Vagina (tissue), 2 donors: ENCODE measurements at regions not wholly inside any gene's neighbourhood (a gene's known extent, or its start where the extent isn't known, plus 50 kb on each side); places are given as distances from the start of the nearest gene placed in this dataset.

Experiments
- CTCF ChIP-seq, 3 experiments: fragments of 450-650 bp in 2 of 3; fragments of 200-600 bp in 1 of 3; sonication (generic) in 1 of 3; IDR thresholded peaks; one replicate each; pipeline ENCODE4 v1.5.1; 2017 to 2019; ENCODE audit warnings: antibody characterized with exemption in 3 of 3, mild to moderate bottlenecking in 2 of 3, moderate library complexity in 2 of 3
- POLR2AphosphoS5 ChIP-seq, 2 donors: sonication (generic); formaldehyde crosslinking; IDR thresholded peaks; one replicate each; pipeline ENCODE4 v1.9.0; 2017; ENCODE audit warnings: antibody characterized with exemption in 2 of 2, mild to moderate bottlenecking in 2 of 2, low read depth in 1 of 2; ENCODE audit not compliant: insufficient read depth in 1 of 2

- TF ChIP-seq CTCF (IDR thresholded peaks at IDR 0.05) (no peak), POLR2AphosphoS5 (IDR thresholded peaks at IDR 0.05; ENCODE audit: insufficient read depth in 1 of 2, low read depth in 1 of 2) (no peak)
These were observed 1533.5 kb upstream of the ADGRL3 start for GRCh38 chr4:59666645-59667044.
